ENCODE measurements at regions not wholly inside any gene's neighbourhood (a gene's known extent, or its start where the extent isn't known, plus 50 kb on each side); places are given as distances from the start of the nearest gene placed in this dataset.

GRCh38 chr13:106623799-106624460 is 56.0 kb upstream of the ARGLU1 start:
- TF ChIP-seq CTCF (conservative IDR thresholded peaks at IDR 0.05; ENCODE audit: low read length) = no peak
- TF ChIP-seq EZH2phosphoT487 (IDR thresholded peaks at IDR 0.05; ENCODE audit: borderline replicate concordance) = no peak
